ENCODE measurements at regions not wholly inside any gene's neighbourhood (a gene's known extent, or its start where the extent isn't known, plus 50 kb on each side); places are given as distances from the start of the nearest gene placed in this dataset.
"Not testable (repeated sequence)": the region's sequence is repeated elsewhere in the genome, so short reads cannot be mapped to it uniquely, and the experiment has no call there.

- no peak for TF ChIP-seq CTCF (IDR thresholded peaks at IDR 0.05; ENCODE audit: unreplicated experiment)
- CTCF ChIA-PET = interaction anchor here (0.7 kb wide), 1 partner anchor 188 kb away, joined by 4 read pairs; no protein-coding TSS in a partner anchor
- Mint-ChIP-seq H3K36me3 (ENCODE audit: insufficient read depth, unreplicated experiment) (no peaks in the 10 kb centered on the region), H3K4me3 (ENCODE audit: low read depth, unreplicated experiment) (no peak overlapping the region), H3K27ac (ENCODE audit: unreplicated experiment) (no peak overlapping the region), H3K27me3 (ENCODE audit: unreplicated experiment) (no peaks in the 10 kb centered on the region), H3K9me3 (ENCODE audit: low read depth, unreplicated experiment) (peaks cover 4% of the 10 kb centered on the region), H3K4me1 (ENCODE audit: low read depth, unreplicated experiment) (no peaks in the 10 kb centered on the region)
- DNase-seq = no peak
- intact Hi-C loops (cut with micrococcal nuclease; ENCODE audit: unreplicated experiment) = no loop called here
- BruUV-seq (replicated peaks) = no TSS peak
Observed at GRCh38 chr20:53728359-53728758, 134.7 kb upstream of the ZNF217 start.

GRCh38 chr20:53727239-53727638 is 133.6 kb upstream of the ZNF217 start:
- BruUV-seq (replicated peaks); H3K27me3 Mint-ChIP-seq (ENCODE audit: unreplicated experiment); H3K4me1 Mint-ChIP-seq (ENCODE audit: low read depth, unreplicated experiment); H3K27ac Mint-ChIP-seq (ENCODE audit: unreplicated experiment); DNase-seq; H3K36me3 Mint-ChIP-seq (ENCODE audit: insufficient read depth, unreplicated experiment); H3K9me3 Mint-ChIP-seq (ENCODE audit: low read depth, unreplicated experiment); H3K4me3 Mint-ChIP-seq (ENCODE audit: low read depth, unreplicated experiment); intact Hi-C loops (cut with micrococcal nuclease; ENCODE audit: unreplicated experiment): not testable (repeated sequence)
- CTCF ChIA-PET = interaction anchor here (0.6 to 1.3 kb wide), 3 partner anchors 11 to 42 kb away, joined by 3 to 10 read pairs (median 4); no protein-coding TSS in a partner anchor

- Mint-ChIP-seq H3K4me1 (ENCODE audit: low read depth, unreplicated experiment) (no peaks in the 10 kb centered on the region), H3K27ac (ENCODE audit: unreplicated experiment) (no peak overlapping the region), H3K9me3 (ENCODE audit: low read depth, unreplicated experiment) (no peaks in the 10 kb centered on the region), H3K4me3 (ENCODE audit: low read depth, unreplicated experiment) (no peak overlapping the region), H3K27me3 (ENCODE audit: unreplicated experiment) (no peaks in the 10 kb centered on the region), H3K36me3 (ENCODE audit: insufficient read depth, unreplicated experiment) (no peaks in the 10 kb centered on the region)
- CTCF ChIA-PET = no interaction called here
- intact Hi-C loops (cut with micrococcal nuclease; ENCODE audit: unreplicated experiment) = no loop called here
- TF ChIP-seq CTCF (IDR thresholded peaks at IDR 0.05; ENCODE audit: unreplicated experiment) = no peak
- no peak for DNase-seq
- no TSS peak for BruUV-seq (replicated peaks)
Observed at GRCh38 chr20:53725575-53725970, 131.9 kb upstream of the ZNF217 start.

GRCh38 chr20:53723621-53724020 is 130.0 kb upstream of the ZNF217 start:
- Mint-ChIP-seq H3K36me3 (ENCODE audit: insufficient read depth, unreplicated experiment) (no peaks in the 10 kb centered on the region), H3K9me3 (ENCODE audit: low read depth, unreplicated experiment) (no peaks in the 10 kb centered on the region), H3K27me3 (ENCODE audit: unreplicated experiment) (no peaks in the 10 kb centered on the region), H3K4me1 (ENCODE audit: low read depth, unreplicated experiment) (no peaks in the 10 kb centered on the region), H3K4me3 (ENCODE audit: low read depth, unreplicated experiment) (no peak overlapping the region), H3K27ac (ENCODE audit: unreplicated experiment) (no peak overlapping the region)
- intact Hi-C loops (cut with micrococcal nuclease; ENCODE audit: unreplicated experiment) = no loop called here
- no peak for TF ChIP-seq CTCF (IDR thresholded peaks at IDR 0.05; ENCODE audit: unreplicated experiment)
- no peak for DNase-seq
- CTCF ChIA-PET = interaction anchor here (0.7 to 0.8 kb wide), 2 partner anchors 12 to 176 kb away, joined by 3 to 6 read pairs; no protein-coding TSS in a partner anchor
- no TSS peak for BruUV-seq (replicated peaks)

- TF ChIP-seq CTCF (IDR thresholded peaks at IDR 0.05; ENCODE audit: unreplicated experiment) = no peak
- H3K9me3 Mint-ChIP-seq (ENCODE audit: low read depth, unreplicated experiment) = no peaks in the 10 kb centered on the region
- intact Hi-C loops (cut with micrococcal nuclease; ENCODE audit: unreplicated experiment) = no loop called here
- CTCF ChIA-PET = no interaction called here
- H3K36me3 Mint-ChIP-seq (ENCODE audit: insufficient read depth, unreplicated experiment) = no peaks in the 10 kb centered on the region
- no peak overlapping the region for H3K4me3 Mint-ChIP-seq (ENCODE audit: low read depth, unreplicated experiment)
- DNase-seq = no peak
- H3K4me1 Mint-ChIP-seq (ENCODE audit: low read depth, unreplicated experiment) = no peaks in the 10 kb centered on the region
- H3K27ac Mint-ChIP-seq (ENCODE audit: unreplicated experiment) = no peak overlapping the region
- BruUV-seq (replicated peaks) = no TSS peak
- H3K27me3 Mint-ChIP-seq (ENCODE audit: unreplicated experiment) = no peaks in the 10 kb centered on the region
Observed at GRCh38 chr20:53723045-53723444, 129.4 kb upstream of the ZNF217 start.

Data from Calu3 (cell line).